ENCODE measurements at regions not wholly inside any gene's neighbourhood (a gene's known extent, or its start where the extent isn't known, plus 50 kb on each side); places are given as distances from the start of the nearest gene placed in this dataset.

DNA sequence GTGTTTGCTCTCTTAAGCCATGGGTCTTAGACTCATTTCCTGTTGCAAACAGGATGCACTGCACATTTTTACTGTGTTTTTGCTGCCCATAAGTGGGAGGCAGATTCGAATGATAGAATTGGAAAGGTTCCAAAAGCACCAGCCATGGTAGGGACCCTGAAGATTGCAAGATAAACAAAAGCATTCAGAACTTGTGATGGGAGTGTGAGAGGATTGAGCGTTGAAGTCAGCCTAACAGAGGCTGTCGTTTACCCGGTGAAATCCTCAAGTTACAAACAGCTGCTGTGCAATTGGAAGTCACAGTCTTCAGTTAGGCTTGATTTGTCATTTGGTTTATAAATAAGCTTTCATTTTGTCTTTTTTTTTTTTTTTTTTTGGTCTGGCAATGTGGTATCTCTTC lies 192.7 kb upstream of the MKI67 start:
- no peak for TF ChIP-seq CTCF (IDR thresholded peaks at IDR 0.05; ENCODE audit: insufficient read depth, low read length, poor library complexity, severe bottlenecking)
- no peak for DNase-seq (ENCODE audit: low read depth)
- Histone ChIP-seq H3K36me3 (ENCODE audit: control insufficient read depth, insufficient read depth, low read length) (no peaks in the 10 kb centered on the region), H3K4me3 (ENCODE audit: low read depth, low read length) (no peak overlapping the region), H3K27me3 (ENCODE audit: control insufficient read depth, insufficient read depth, low read length) (no peaks in the 10 kb centered on the region)

DNA sequence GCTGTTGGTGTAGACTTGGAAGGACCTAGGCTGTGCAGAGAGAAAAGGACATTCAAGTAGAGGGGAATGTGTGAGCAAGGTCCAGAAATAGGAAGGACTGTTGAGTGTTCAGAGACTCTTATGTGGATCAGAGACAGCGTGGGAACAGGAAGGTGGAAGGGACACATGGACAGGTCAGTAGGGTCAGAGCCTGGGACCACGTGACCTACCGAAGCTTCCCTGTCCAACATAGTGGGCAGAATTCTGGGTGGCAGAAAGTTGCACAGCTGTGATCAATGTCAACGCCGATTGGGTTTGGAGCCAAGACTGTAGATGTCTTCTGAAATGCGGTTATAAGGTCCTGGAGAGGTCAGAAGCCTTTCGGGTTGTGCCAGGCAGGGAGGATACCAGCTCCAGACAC lies 195.9 kb upstream of the MKI67 start:
- no peaks in the 10 kb centered on the region for H3K27me3 ChIP-seq (ENCODE audit: control insufficient read depth, insufficient read depth, low read length)
- no peak for DNase-seq (ENCODE audit: low read depth)
- H3K4me3 ChIP-seq (ENCODE audit: low read depth, low read length): no peak overlapping the region
- H3K36me3 ChIP-seq (ENCODE audit: control insufficient read depth, insufficient read depth, low read length): no peaks in the 10 kb centered on the region
- TF ChIP-seq CTCF (IDR thresholded peaks at IDR 0.05; ENCODE audit: insufficient read depth, low read length, poor library complexity, severe bottlenecking): no peak

- H3K27me3 ChIP-seq (ENCODE audit: control insufficient read depth, insufficient read depth, low read length): no peaks in the 10 kb centered on the region
- no peak overlapping the region for H3K4me3 ChIP-seq (ENCODE audit: low read depth, low read length)
- TF ChIP-seq CTCF (IDR thresholded peaks at IDR 0.05; ENCODE audit: insufficient read depth, low read length, poor library complexity, severe bottlenecking): no peak
- no peak for DNase-seq (ENCODE audit: low read depth)
- H3K36me3 ChIP-seq (ENCODE audit: control insufficient read depth, insufficient read depth, low read length): no peaks in the 10 kb centered on the region
Observed at GRCh38 chr10:128322950-128323349, 196.7 kb upstream of the MKI67 start.

DNA sequence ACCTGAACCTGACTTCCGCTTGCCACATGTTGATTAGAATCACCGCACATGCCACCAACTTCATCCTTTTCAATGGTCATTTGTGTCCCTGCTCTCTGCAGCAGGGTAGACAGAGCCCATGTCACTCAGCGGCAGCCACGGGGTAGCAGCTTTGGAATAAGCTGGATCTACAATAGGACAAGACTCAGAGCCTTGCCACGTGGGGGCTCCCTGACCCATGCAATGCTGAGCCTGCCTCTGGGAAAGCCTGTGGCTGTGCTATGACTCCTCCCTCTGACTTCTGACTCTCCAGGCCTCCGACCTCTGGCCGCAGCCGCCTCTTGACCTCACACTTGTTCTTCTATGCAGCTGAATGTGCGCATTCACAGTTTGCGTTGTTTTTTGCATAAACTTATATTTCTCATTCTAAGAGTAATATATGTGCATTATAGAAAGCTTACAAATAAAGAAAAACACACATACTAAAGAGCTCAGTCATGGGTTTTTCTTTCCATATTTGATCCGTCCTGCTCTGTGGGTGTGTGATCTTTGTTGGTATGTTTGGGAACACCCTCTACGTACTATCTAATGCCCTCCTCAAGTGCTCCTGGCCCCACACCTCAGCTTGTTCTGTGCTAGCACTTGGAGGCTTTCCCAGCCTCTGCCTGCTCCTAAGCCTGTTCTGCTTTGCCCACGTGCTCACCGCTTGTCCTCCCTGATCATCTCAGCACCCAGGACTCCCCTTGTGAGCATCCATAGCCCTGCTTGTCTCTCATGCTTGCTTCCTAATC lies 198.0 kb upstream of the MKI67 start:
- Histone ChIP-seq H3K27me3 (ENCODE audit: control insufficient read depth, insufficient read depth, low read length) (no peaks in the 10 kb centered on the region), H3K36me3 (ENCODE audit: control insufficient read depth, insufficient read depth, low read length) (no peaks in the 10 kb centered on the region), H3K4me3 (ENCODE audit: low read depth, low read length) (no peak overlapping the region)
- TF ChIP-seq CTCF (IDR thresholded peaks at IDR 0.05; ENCODE audit: insufficient read depth, low read length, poor library complexity, severe bottlenecking): no peak
- no peak for DNase-seq (ENCODE audit: low read depth)

DNA sequence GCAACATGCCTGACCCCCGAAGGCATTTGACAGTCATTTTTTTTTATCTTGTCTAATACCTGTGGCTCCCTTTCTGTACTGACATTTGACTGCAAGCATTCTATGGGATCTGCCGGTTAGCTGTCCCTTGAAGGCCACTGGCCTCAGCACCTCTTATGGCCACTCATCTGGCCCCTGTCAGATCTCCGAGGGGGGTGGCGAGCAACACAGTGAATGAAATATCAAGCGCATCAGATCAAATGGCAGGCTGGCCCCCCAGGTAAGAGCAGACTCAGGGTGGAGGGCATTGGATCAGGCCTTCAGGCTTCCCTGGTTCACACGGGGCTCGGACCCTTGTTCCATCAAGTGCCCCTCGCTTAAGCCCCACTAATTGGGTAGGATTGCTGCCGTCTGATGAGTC lies 199.6 kb upstream of the MKI67 start:
- Histone ChIP-seq H3K36me3 (ENCODE audit: control insufficient read depth, insufficient read depth, low read length) (no peaks in the 10 kb centered on the region), H3K4me3 (ENCODE audit: low read depth, low read length) (no peak overlapping the region), H3K27me3 (ENCODE audit: control insufficient read depth, insufficient read depth, low read length) (no peaks in the 10 kb centered on the region)
- no peak for DNase-seq (ENCODE audit: low read depth)
- no peak for TF ChIP-seq CTCF (IDR thresholded peaks at IDR 0.05; ENCODE audit: insufficient read depth, low read length, poor library complexity, severe bottlenecking)

GRCh38 chr10:128326251-128326650 lies 200.0 kb upstream of the MKI67 start:
- Histone ChIP-seq H3K27me3 (ENCODE audit: control insufficient read depth, insufficient read depth, low read length) (no peaks in the 10 kb centered on the region), H3K4me3 (ENCODE audit: low read depth, low read length) (no peak overlapping the region), H3K36me3 (ENCODE audit: control insufficient read depth, insufficient read depth, low read length) (no peaks in the 10 kb centered on the region)
- no peak for DNase-seq (ENCODE audit: low read depth)
- no peak for TF ChIP-seq CTCF (IDR thresholded peaks at IDR 0.05; ENCODE audit: insufficient read depth, low read length, poor library complexity, severe bottlenecking)

All from kidney epithelial cell (primary cell).